ENCODE measurements at regions not wholly inside any gene's neighbourhood (a gene's known extent, or its start where the extent isn't known, plus 50 kb on each side); places are given as distances from the start of the nearest gene placed in this dataset.

GRCh38 chr6:110554441-110554840 lies 78.0 kb upstream of the SLC22A16 start:
- H3K4me3 ChIP-seq (ENCODE audit: control insufficient read depth in 2 of 3, extremely low read depth in 1 of 3, insufficient read depth in 2 of 3, low read depth in 1 of 3, low read length in 3 of 3) = no peak overlapping the region
- FAIRE-seq (no peak), DNase-seq (ENCODE audit: low read depth, low spot score) (no peak)
- no peaks in the 10 kb centered on the region for H3K9me3 ChIP-seq (ENCODE audit: control insufficient read depth, low read depth, low read length)
- H3K36me3 ChIP-seq (ENCODE audit: control insufficient read depth in 2 of 2, extremely low read depth in 1 of 2, insufficient read depth in 2 of 2, low read length in 2 of 2) = no peaks in the 10 kb centered on the region
- no peaks in the 10 kb centered on the region for H3K27me3 ChIP-seq (ENCODE audit: control insufficient read depth, extremely low read depth, insufficient read depth, low read length)
- no peaks in the 10 kb centered on the region for H4K20me1 ChIP-seq (ENCODE audit: control insufficient read depth, extremely low read depth, insufficient read depth, low read length)
- H3K79me2 ChIP-seq (ENCODE audit: control insufficient read depth, insufficient read depth, low read length) = no peaks in the 10 kb centered on the region
- H2AFZ ChIP-seq (ENCODE audit: control insufficient read depth, low read length) = no peak overlapping the region
- no peak overlapping the region for H3K9ac ChIP-seq (ENCODE audit: control insufficient read depth, extremely low read depth, insufficient read depth, low read length)
- H3K9me1 ChIP-seq (ENCODE audit: control insufficient read depth, extremely low read depth, insufficient read depth, low read length) = no peaks in the 10 kb centered on the region
- H3K27ac ChIP-seq (ENCODE audit: control insufficient read depth, insufficient read depth, low read length) = no peak overlapping the region
- no peaks in the 10 kb centered on the region for H3K4me1 ChIP-seq (ENCODE audit: control insufficient read depth, extremely low read depth, insufficient read depth, low read length)
- H3K4me2 ChIP-seq (ENCODE audit: control insufficient read depth, extremely low read depth, insufficient read depth, low read depth, low read length) = no peak overlapping the region
- TF ChIP-seq EZH2 (IDR thresholded peaks at IDR 0.05; ENCODE audit: low read length) = no peak
- TF ChIP-seq CTCF (optimal IDR thresholded peaks at IDR 0.05 in 1 of 3, IDR thresholded peaks at IDR 0.05 in 1 of 3, conservative IDR thresholded peaks at IDR 0.05 in 1 of 3; ENCODE audit: extremely low read depth in 1 of 3, insufficient read depth in 2 of 3, low read length in 3 of 3) = no peak
- dilution Hi-C loops (cut with MboI; ENCODE audit: extremely low pct_ligation_motif_present, low sequenced_read_pairs) = no loop called here

GRCh38 chr6:110552901-110553641 lies 76.7 kb upstream of the SLC22A16 start:
- no peaks in the 10 kb centered on the region for H4K20me1 ChIP-seq (ENCODE audit: control insufficient read depth, extremely low read depth, insufficient read depth, low read length)
- H3K36me3 ChIP-seq (ENCODE audit: control insufficient read depth in 2 of 2, extremely low read depth in 1 of 2, insufficient read depth in 2 of 2, low read length in 2 of 2) = no peaks in the 10 kb centered on the region
- no peak overlapping the region for H3K4me2 ChIP-seq (ENCODE audit: control insufficient read depth, extremely low read depth, insufficient read depth, low read depth, low read length)
- no peak overlapping the region for H3K27ac ChIP-seq (ENCODE audit: control insufficient read depth, insufficient read depth, low read length)
- no peaks in the 10 kb centered on the region for H3K79me2 ChIP-seq (ENCODE audit: control insufficient read depth, insufficient read depth, low read length)
- H3K27me3 ChIP-seq (ENCODE audit: control insufficient read depth, extremely low read depth, insufficient read depth, low read length) = no peaks in the 10 kb centered on the region
- TF ChIP-seq EZH2 (IDR thresholded peaks at IDR 0.05; ENCODE audit: low read length) (no peak), CTCF (optimal IDR thresholded peaks at IDR 0.05 in 1 of 3, IDR thresholded peaks at IDR 0.05 in 1 of 3, conservative IDR thresholded peaks at IDR 0.05 in 1 of 3; ENCODE audit: extremely low read depth in 1 of 3, insufficient read depth in 2 of 3, low read length in 3 of 3) (no peak)
- H3K4me3 ChIP-seq (ENCODE audit: control insufficient read depth in 2 of 3, extremely low read depth in 1 of 3, insufficient read depth in 2 of 3, low read depth in 1 of 3, low read length in 3 of 3) = no peak overlapping the region
- no peak overlapping the region for H3K9ac ChIP-seq (ENCODE audit: control insufficient read depth, extremely low read depth, insufficient read depth, low read length)
- H3K9me1 ChIP-seq (ENCODE audit: control insufficient read depth, extremely low read depth, insufficient read depth, low read length) = no peaks in the 10 kb centered on the region
- H2AFZ ChIP-seq (ENCODE audit: control insufficient read depth, low read length) = no peak overlapping the region
- FAIRE-seq (no peak), DNase-seq (ENCODE audit: low read depth, low spot score) (no peak)
- H3K4me1 ChIP-seq (ENCODE audit: control insufficient read depth, extremely low read depth, insufficient read depth, low read length) = peaks cover 4% of the 10 kb centered on the region
- dilution Hi-C loops (cut with MboI; ENCODE audit: extremely low pct_ligation_motif_present, low sequenced_read_pairs) = no loop called here
- H3K9me3 ChIP-seq (ENCODE audit: control insufficient read depth, low read depth, low read length) = no peaks in the 10 kb centered on the region

Data from keratinocyte (primary cell).